HG03103 (cell line): ENCODE measurements at regions not wholly inside any gene's neighbourhood (a gene's known extent, or its start where the extent isn't known, plus 50 kb on each side); places are given as distances from the start of the nearest gene placed in this dataset.

Experiments used
- ATAC-seq: cut with Tn5 transposase; IDR thresholded peaks from one replicate; pipeline ENCODE4 v1.9.1; 2021; ENCODE audit warnings: low read depth; ENCODE audit not compliant: unreplicated experiment

- ATAC-seq: no peak
Observed at GRCh38 chr5:45195026-45195425, 386.3 kb downstream of the MRPS30 start.
